IPS-NIHi11 (cell line): ENCODE measurements at regions not wholly inside any gene's neighbourhood (a gene's known extent, or its start where the extent isn't known, plus 50 kb on each side); places are given as distances from the start of the nearest gene placed in this dataset.

Source experiments
- DNase-seq: peaks from one replicate; pipeline ENCODE4 v3.0.0; 2012; ENCODE audit warnings: mixed read lengths, low spot score

GRCh38 chr12:124096109-124096508 is 123.1 kb downstream of the ZNF664 start:
- DNase-seq, result no peak

- no peak for DNase-seq
Observed at GRCh38 chr12:124096869-124097434, 123.9 kb downstream of the ZNF664 start.

GRCh38 chr12:124097701-124098100 is 124.7 kb downstream of the ZNF664 start:
- DNase-seq, result no peak

GRCh38 chr12:124098101-124098757 is 125.2 kb downstream of the ZNF664 start:
- DNase-seq, result no peak

GRCh38 chr12:124098887-124099286 is 125.9 kb downstream of the ZNF664 start:
- no peak for DNase-seq

- DNase-seq, result no peak
Observed at GRCh38 chr12:124099661-124100060, 126.6 kb downstream of the ZNF664 start.

GRCh38 chr12:124100572-124101178 is 127.7 kb downstream of the ZNF664 start:
- DNase-seq, result no peak

- no peak for DNase-seq
Observed at GRCh38 chr12:124105546-124105945, 132.5 kb downstream of the ZNF664 start.

GRCh38 chr12:124107351-124107750 is 134.3 kb downstream of the ZNF664 start:
- DNase-seq, result no peak

GRCh38 chr12:124109760-124110159 is 136.7 kb downstream of the ZNF664 start:
- DNase-seq, result peak; percentile 83

GRCh38 chr12:124110372-124110883 is 137.4 kb downstream of the ZNF664 start:
- DNase-seq, result no peak

GRCh38 chr12:124111006-124111405 is 138.0 kb downstream of the ZNF664 start:
- no peak for DNase-seq

- DNase-seq, result no peak
Observed at GRCh38 chr12:124114316-124114715, 141.3 kb downstream of the ZNF664 start.

GRCh38 chr12:124115496-124115895 is 142.5 kb downstream of the ZNF664 start:
- no peak for DNase-seq

- peak; percentile 38 for DNase-seq
Observed at GRCh38 chr12:124115976-124116690, 143.1 kb downstream of the ZNF664 start.

GRCh38 chr12:124120739-124121138 is 147.7 kb downstream of the ZNF664 start:
- no peak for DNase-seq

- no peak for DNase-seq
Observed at GRCh38 chr12:124122722-124123121, 149.7 kb downstream of the ZNF664 start.

- DNase-seq, result no peak
Observed at GRCh38 chr12:124123296-124124000, 150.4 kb downstream of the ZNF664 start.

- no peak for DNase-seq
Observed at GRCh38 chr12:124125203-124125871, 152.3 kb downstream of the ZNF664 start.

- no peak for DNase-seq
Observed at GRCh38 chr12:124126950-124127655, 154.1 kb downstream of the ZNF664 start.

GRCh38 chr12:124129132-124129531 is 156.1 kb downstream of the ZNF664 start:
- DNase-seq, result no peak
